H1 (cell line): ENCODE measurements at regions not wholly inside any gene's neighbourhood (a gene's known extent, or its start where the extent isn't known, plus 50 kb on each side); places are given as distances from the start of the nearest gene placed in this dataset.

Source experiments
- CTCF ChIA-PET: fragments of 300-600 bp; sonication (Branson Sonifier 250); formaldehyde crosslinking; loops from one replicate; lab custom pipeline; 2021; ENCODE audit not compliant: partially characterized antibody; lab: Charles Lee
- POLR2A ChIA-PET: fragments of 300-600 bp; sonication (Branson Sonifier 250); formaldehyde crosslinking; loops from one replicate; lab custom pipeline; 2021; ENCODE audit warnings: inconsistent platforms; ENCODE audit not compliant: partially characterized antibody; lab: Charles Lee
- DNase-seq, 2 experiments: peaks; one replicate each; pipeline versions ENCODE4 v3.0.0 to v3.0.0-alpha.2; 2010 to 2022; ENCODE audit warnings: low spot score in 2 of 2, low read depth in 1 of 2, mixed read lengths in 1 of 2
- FAIRE-seq: peaks from 2 replicates; lab custom pipeline; 2011; peaks lifted over from hg19 to GRCh38; lab: Jason Lieb, UNC
- H2AFZ ChIP-seq: 2 replicates; pipeline ENCODE4 v1.8.1; 2012; ENCODE audit warnings: low read length, inconsistent platforms
- H2AK5ac ChIP-seq: 2 replicates; pipeline ENCODE4 v1.6.1; 2013; ENCODE audit warnings: low read depth, low read length
- H2BK120ac ChIP-seq: replicated peaks from 2 replicates; pipeline ENCODE3; 2013; ENCODE audit warnings: low read depth, low read length, inconsistent platforms
- H2BK12ac ChIP-seq: 2 replicates; pipeline ENCODE4 v1.6.1; 2013; ENCODE audit warnings: low read depth, low read length
- H2BK15ac ChIP-seq: 2 replicates; pipeline ENCODE4 v1.6.1; 2013; ENCODE audit warnings: low read length
- H2BK20ac ChIP-seq: 2 replicates; pipeline ENCODE4 v1.6.1; 2013; ENCODE audit warnings: low read length
- H2BK5ac ChIP-seq: 2 replicates; pipeline ENCODE4 v1.6.1; 2013; ENCODE audit warnings: low read depth, low read length
- H3K14ac ChIP-seq: 2 replicates; pipeline ENCODE4 v1.6.1; 2013; ENCODE audit warnings: inconsistent platforms; ENCODE audit not compliant: insufficient read length
- H3K18ac ChIP-seq: 2 replicates; pipeline ENCODE4 v1.6.1; 2013; ENCODE audit warnings: low read length; ENCODE audit errors: extremely low read depth
- H3K23ac ChIP-seq: 2 replicates; pipeline ENCODE4 v1.6.1; 2013; ENCODE audit warnings: inconsistent platforms; ENCODE audit not compliant: insufficient read length
- H3K23me2 ChIP-seq: 2 replicates; pipeline ENCODE4 v1.6.1; 2013; ENCODE audit warnings: low read depth, low read length
- H3K27ac ChIP-seq: 2 replicates; pipeline ENCODE4 v1.6.1; 2011; ENCODE audit warnings: low read depth, low read length, inconsistent platforms
- H3K27me3 ChIP-seq, 4 experiments: replicated peaks in 1 of 4; 1 replicate in 1 of 4; 2 replicates in 3 of 4; pipeline versions ENCODE4 v1.6.1 to v1.8.1; 2011 to 2013; ENCODE audit warnings: low read length in 3 of 4, mild to moderate bottlenecking in 3 of 4, inconsistent platforms in 2 of 4, mixed read lengths in 2 of 4, moderate library complexity in 1 of 4; ENCODE audit not compliant: control insufficient read depth in 3 of 4, insufficient read depth in 3 of 4; ENCODE audit errors: extremely low read depth in 1 of 4
- H3K36me3 ChIP-seq, 4 experiments: 2 replicates each; pipeline versions ENCODE4 v1.6.1 to v1.8.1; 2011 to 2013; ENCODE audit warnings: mild to moderate bottlenecking in 4 of 4, low read length in 3 of 4, moderate library complexity in 2 of 4, control low read depth in 1 of 4, inconsistent platforms in 1 of 4; ENCODE audit not compliant: insufficient read depth in 4 of 4, control insufficient read depth in 2 of 4
- H3K4ac ChIP-seq: replicated peaks from 2 replicates; pipeline ENCODE3; 2013; ENCODE audit warnings: low read length, low read depth, mixed read lengths, inconsistent platforms; ENCODE audit not compliant: insufficient read length
- H3K4me1 ChIP-seq, 4 experiments: replicated peaks in 1 of 4; 1 replicate in 1 of 4; 2 replicates in 3 of 4; pipeline versions ENCODE4 v1.6.1 to v1.8.1; 2011 to 2013; ENCODE audit warnings: low read length in 3 of 4, inconsistent platforms in 2 of 4, mixed read lengths in 1 of 4; ENCODE audit not compliant: insufficient read depth in 4 of 4, control insufficient read depth in 3 of 4
- H3K4me2 ChIP-seq, 2 experiments: 2 replicates each; pipeline versions ENCODE4 v1.6.1 to v1.8.1; 2011 to 2013; ENCODE audit warnings: low read depth in 2 of 2, low read length in 2 of 2, control low read depth in 1 of 2, inconsistent platforms in 1 of 2, mild to moderate bottlenecking in 1 of 2; ENCODE audit not compliant: insufficient read depth in 1 of 2
- H3K4me3 ChIP-seq, 4 experiments: fragments of 200-600, 300-600 bp in 1 of 4; sonication (generic), shearing (Covaris generic), sonication (Bioruptor Twin) in 1 of 4; 2 replicates each; pipeline versions ENCODE4 v1.5.1 to v1.8.1; 2011 to 2016; ENCODE audit warnings: low read length in 4 of 4, low read depth in 3 of 4, control low read depth in 2 of 4, inconsistent platforms in 2 of 4, mild to moderate bottlenecking in 2 of 4, mixed read lengths in 1 of 4, moderate library complexity in 1 of 4; ENCODE audit not compliant: insufficient read depth in 2 of 4; ENCODE audit errors: extremely low read depth in 1 of 4
- H3K56ac ChIP-seq: replicated peaks from 2 replicates; pipeline ENCODE3; 2013; ENCODE audit warnings: low read depth, mild to moderate bottlenecking, mixed read lengths, low read length, inconsistent platforms; ENCODE audit not compliant: insufficient read length
- H3K79me1 ChIP-seq: 2 replicates; pipeline ENCODE4 v1.6.1; 2013; ENCODE audit warnings: low read depth, low read length, control low read depth
- H3K79me2 ChIP-seq, 2 experiments: 2 replicates each; pipeline versions ENCODE4 v1.6.1 to v1.8.1; 2012 to 2013; ENCODE audit warnings: low read length in 2 of 2, mild to moderate bottlenecking in 2 of 2, inconsistent platforms in 1 of 2; ENCODE audit not compliant: insufficient read depth in 2 of 2, control insufficient read depth in 1 of 2
- H3K9ac ChIP-seq, 4 experiments: replicated peaks in 1 of 4; 1 replicate in 1 of 4; 2 replicates in 3 of 4; pipeline versions ENCODE4 v1.6.1 to v1.8.1; 2011 to 2013; ENCODE audit warnings: low read depth in 3 of 4, low read length in 3 of 4, control low read depth in 2 of 4, mild to moderate bottlenecking in 2 of 4, moderate library complexity in 2 of 4, inconsistent platforms in 1 of 4; ENCODE audit errors: extremely low read depth in 1 of 4
- H3K9me3 ChIP-seq, 2 experiments: 2 replicates each; pipeline versions ENCODE4 v1.6.1 to v1.8.1; 2012 to 2013; ENCODE audit warnings: mild to moderate bottlenecking in 2 of 2, moderate library complexity in 2 of 2, control low read depth in 1 of 2, inconsistent platforms in 1 of 2, low read depth in 1 of 2, low read length in 1 of 2, mixed read lengths in 1 of 2; ENCODE audit not compliant: insufficient read depth in 2 of 2
- H4K20me1 ChIP-seq, 2 experiments: replicated peaks in 1 of 2; 2 replicates each; pipeline versions ENCODE3 to v1.8.1; 2011 to 2013; ENCODE audit warnings: inconsistent platforms in 2 of 2, low read length in 2 of 2, mild to moderate bottlenecking in 1 of 2; ENCODE audit not compliant: insufficient read depth in 2 of 2, control insufficient read depth in 1 of 2
- H4K5ac ChIP-seq: 2 replicates; pipeline ENCODE4 v1.6.1; 2013; ENCODE audit warnings: low read length, low read depth, mixed read lengths, inconsistent platforms; ENCODE audit not compliant: insufficient read length
- H4K8ac ChIP-seq: 2 replicates; pipeline ENCODE4 v1.8.0; 2013; ENCODE audit warnings: mild to moderate bottlenecking, moderate library complexity, low read length, inconsistent platforms; ENCODE audit not compliant: insufficient read depth; ENCODE audit errors: extremely low read depth
- H4K91ac ChIP-seq: replicated peaks from 2 replicates; pipeline ENCODE3; 2013; ENCODE audit warnings: low read length, mixed read lengths, inconsistent platforms; ENCODE audit not compliant: insufficient read length
- BCL11A ChIP-seq, 2 experiments: IDR thresholded peaks; one replicate each; pipeline ENCODE4 v1.6.1; 2011; ENCODE audit warnings: low read depth in 2 of 2, low read length in 2 of 2, mild to moderate bottlenecking in 2 of 2
- CHD1 ChIP-seq: IDR thresholded peaks from 2 replicates; pipeline ENCODE4 v1.6.1; 2012; ENCODE audit warnings: low read depth, low read length, improper control_type of control experiment
- EGR1 ChIP-seq: IDR thresholded peaks from 2 replicates; pipeline ENCODE4 v1.6.1; 2011; ENCODE audit warnings: low read depth, low read length, borderline replicate concordance
- EZH2 ChIP-seq: fragments of 200-600 bp; sonication (generic); IDR thresholded peaks from 2 replicates; pipeline ENCODE4 v1.7.1; 2012; ENCODE audit warnings: low read depth, mild to moderate bottlenecking, moderate library complexity, low read length, inconsistent platforms; ENCODE audit not compliant: severe bottlenecking
- GABPA ChIP-seq: IDR thresholded peaks from 2 replicates; pipeline ENCODE4 v1.6.1; 2011; ENCODE audit warnings: mild to moderate bottlenecking, low read length, moderate library complexity, borderline replicate concordance; ENCODE audit not compliant: insufficient read depth
- JUND ChIP-seq: IDR thresholded peaks from 2 replicates; pipeline ENCODE4 v1.6.1; 2011; ENCODE audit warnings: mild to moderate bottlenecking, improper control_type of control experiment, low read length
- KDM1A ChIP-seq: fragments of 200-600, 300-600 bp; sonication (generic); IDR thresholded peaks from 2 replicates; pipeline ENCODE4 v1.7.1; 2016; ENCODE audit warnings: mild to moderate bottlenecking, low read length, borderline replicate concordance
- PHF8 ChIP-seq: fragments of 200-600 bp; sonication (generic); conservative IDR thresholded peaks from 2 replicates; pipeline ENCODE4 v1.7.1; 2012; ENCODE audit warnings: low read depth, mild to moderate bottlenecking, inconsistent platforms, low read length, moderate library complexity
- POU5F1 ChIP-seq: IDR thresholded peaks from 2 replicates; pipeline ENCODE4 v1.6.1; 2011; ENCODE audit warnings: low read depth, mild to moderate bottlenecking, low read length, moderate library complexity
- SP4 ChIP-seq: IDR thresholded peaks from 2 replicates; pipeline ENCODE4 v1.6.1; 2012; ENCODE audit warnings: low read length, inconsistent platforms
- SRF ChIP-seq: IDR thresholded peaks from 2 replicates; pipeline ENCODE4 v1.6.1; 2011; ENCODE audit warnings: mild to moderate bottlenecking, low read depth, low read length, moderate library complexity
- SUZ12 ChIP-seq: fragments of 200-600 bp; sonication (generic); IDR thresholded peaks from 2 replicates; pipeline ENCODE4 v1.6.1; 2012; ENCODE audit warnings: mild to moderate bottlenecking, inconsistent platforms, low read length, moderate library complexity, mixed read lengths
- TBP ChIP-seq: IDR thresholded peaks from 2 replicates; pipeline ENCODE4 v1.6.1; 2011; ENCODE audit warnings: low read depth, low read length, improper control_type of control experiment
- TCF12 ChIP-seq: IDR thresholded peaks from 2 replicates; pipeline ENCODE4 v1.6.1; 2011; ENCODE audit warnings: low read depth, mild to moderate bottlenecking, low read length
- TEAD4 ChIP-seq: IDR thresholded peaks from 2 replicates; pipeline ENCODE4 v1.6.1; 2012; ENCODE audit warnings: low read depth, low read length, inconsistent platforms, mixed read lengths
- ZNF274 ChIP-seq: IDR thresholded peaks from 2 replicates; pipeline ENCODE4 v1.7.0; 2012; ENCODE audit warnings: low read length, borderline replicate concordance; ENCODE audit errors: extremely low read depth
- WGBS, 2 experiments: shearing (Covaris generic) in 1 of 2; methylation state at CpG; one replicate each; pipeline versions ENCODE4 v1.1.6 to v1.1.7; 2013 to 2015; ENCODE audit warnings: low lambda C conversion rate in 2 of 2, mixed read lengths in 2 of 2, inconsistent platforms in 1 of 2, low coverage in 1 of 2, missing lambda C conversion rate in 1 of 2; ENCODE audit not compliant: insufficient replicate concordance in 2 of 2, insufficient coverage in 1 of 2, insufficient read length in 1 of 2; ENCODE audit errors: extremely low coverage in 1 of 2, missing lambda C conversion rate in 1 of 2; 5-methylcytosine and 5-hydroxymethylcytosine counted together

- H3K79me2 ChIP-seq = no peaks in the 10 kb centered on the region
- H2BK12ac ChIP-seq = peak overlapping the region; percentile 39; the same call in 1 of the 2 replicates
- no peak overlapping the region for H2BK5ac ChIP-seq
- H2AK5ac ChIP-seq = no peak overlapping the region
- POLR2A ChIA-PET = interaction anchor here (0.8 kb wide), 1 partner anchor 25 kb away, joined by 3 read pairs; no protein-coding TSS in a partner anchor
- H3K14ac ChIP-seq = no peak overlapping the region
- H3K4me3 ChIP-seq = no peak overlapping the region
- no peaks in the 10 kb centered on the region for H3K79me1 ChIP-seq
- H3K23ac ChIP-seq = no peak overlapping the region
- H3K4ac ChIP-seq = no peak overlapping the region
- H3K9ac ChIP-seq = no peak overlapping the region
- no peak overlapping the region for H3K56ac ChIP-seq
- H3K23me2 ChIP-seq = no peaks in the 10 kb centered on the region
- H3K18ac ChIP-seq = no peak overlapping the region; the same call in 1 of the 2 replicates
- CTCF ChIA-PET = interaction anchor here (0.5 to 1.5 kb wide), 2 partner anchors 9 to 136 kb away, joined by 3 to 5 read pairs; no protein-coding TSS in a partner anchor
- H3K27ac ChIP-seq = no peak overlapping the region
- no peak overlapping the region for H2BK120ac ChIP-seq
- no peaks in the 10 kb centered on the region for H3K27me3 ChIP-seq
- H3K36me3 ChIP-seq = no peaks in the 10 kb centered on the region
- H2BK15ac ChIP-seq = no peak overlapping the region
- no peaks in the 10 kb centered on the region for H3K9me3 ChIP-seq
- DNase-seq (no peak), FAIRE-seq (no peak)
- peak overlapping the region; percentile 38; the same call in 1 of the 2 replicates for H4K8ac ChIP-seq
- peak overlapping the region; percentile 89 for H2AFZ ChIP-seq
- WGBS, 2 experiments = 87% methylated on average over 13 of the region's 13 CpGs; no CpG with 5 or more reads in 1 of the 2 experiments
- H4K91ac ChIP-seq = no peak overlapping the region
- no peaks in the 10 kb centered on the region for H4K20me1 ChIP-seq
- H4K5ac ChIP-seq = no peak overlapping the region
- H3K4me1 ChIP-seq = no peaks in the 10 kb centered on the region; a peak in 1 of 7 replicates
- H2BK20ac ChIP-seq = no peak overlapping the region
- no peak overlapping the region for H3K4me2 ChIP-seq
- no peak for TF ChIP-seq EZH2
- TF ChIP-seq SRF = no peak
- TF ChIP-seq SP4 = no peak
- no peak for TF ChIP-seq SUZ12
- TF ChIP-seq EGR1 = no peak
- TF ChIP-seq TBP = no peak
- TF ChIP-seq ZNF274 = no peak
- TF ChIP-seq BCL11A (IDR thresholded peaks at IDR 0.05; ENCODE audit: low read depth in 2 of 2, low read length in 2 of 2) = no peak
- no peak for TF ChIP-seq CHD1
- no peak for TF ChIP-seq JUND
- TF ChIP-seq POU5F1 = no peak
- TF ChIP-seq TEAD4 = no peak
- TF ChIP-seq PHF8 = no peak
- TF ChIP-seq TCF12 = no peak
- TF ChIP-seq KDM1A = no peak
- no peak for TF ChIP-seq GABPA
Observed at GRCh38 chr7:152565731-152566130, 110.2 kb downstream of the XRCC2 start.
